ENCODE measurements at regions not wholly inside any gene's neighbourhood (a gene's known extent, or its start where the extent isn't known, plus 50 kb on each side); places are given as distances from the start of the nearest gene placed in this dataset.

DNA sequence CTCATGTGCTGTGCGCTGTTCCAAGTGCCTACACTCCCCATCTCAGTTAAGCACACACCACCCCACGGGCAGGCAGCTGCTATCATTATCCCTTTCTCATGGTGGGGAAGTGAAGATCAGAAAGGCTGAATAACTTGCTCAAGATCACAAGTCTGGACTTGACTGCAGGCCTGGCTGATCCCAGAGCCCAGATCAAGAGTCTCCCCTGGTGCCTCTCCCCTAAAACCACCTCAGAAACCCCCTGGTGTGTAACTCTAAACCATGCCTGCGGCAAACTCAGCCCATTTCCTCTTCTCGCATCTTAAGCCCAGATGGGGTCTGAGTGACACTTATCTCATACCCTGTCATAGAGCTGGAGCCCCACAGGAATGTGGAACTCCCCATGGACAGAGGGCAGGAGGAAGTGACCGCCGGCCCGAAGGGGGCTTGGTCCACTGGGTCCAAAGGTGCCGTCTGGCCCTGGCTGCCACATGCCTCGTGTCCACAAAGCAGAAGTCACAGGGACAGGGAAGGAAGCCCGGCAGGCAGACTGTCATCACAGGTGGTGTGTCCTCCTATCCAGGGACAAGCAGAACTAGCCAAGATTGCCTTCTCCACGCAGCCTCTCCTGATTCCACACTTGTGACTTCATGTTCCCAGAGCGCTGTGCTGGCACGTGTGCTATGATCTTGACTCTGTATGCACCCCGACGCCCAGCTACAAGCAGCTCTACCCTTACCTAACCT, 92.1 kb downstream of the SYF2 start:
- Histone ChIP-seq H2BK120ac (ENCODE audit: low read depth, low read length) (no peak overlapping the region), H4K5ac (ENCODE audit: low read depth, low read length) (no peak overlapping the region), H2BK20ac (ENCODE audit: low read depth, low read length) (no peak overlapping the region), H4K20me1 (ENCODE audit: insufficient read depth, low read length) (no peaks in the 10 kb centered on the region), H3K27me3 (ENCODE audit: control insufficient read depth, insufficient read depth, low read length) (peaks cover 70% of the 10 kb centered on the region), H3K9me1 (ENCODE audit: insufficient read depth, low read length) (no peaks in the 10 kb centered on the region; the same call in 1 of the 2 replicates), H3K27ac (ENCODE audit: insufficient read depth, low read length) (no peak overlapping the region), H2BK15ac (ENCODE audit: low read depth, low read length) (no peak overlapping the region), H3K23ac (ENCODE audit: low read depth, low read length) (no peak overlapping the region), H3K4me3 (ENCODE audit: insufficient read depth, low read depth, low read length) (no peak overlapping the region), H2AK9ac (replicated peaks; ENCODE audit: low read depth, low read length, poor library complexity) (no peak overlapping the region), H3K56ac (ENCODE audit: extremely low read depth, insufficient read depth, low read length) (no peak overlapping the region), H3K4me1 (ENCODE audit: control insufficient read depth, insufficient read depth, low read length) (no peaks in the 10 kb centered on the region), H3K18ac (ENCODE audit: low read depth, low read length) (no peak overlapping the region), H2AFZ (replicated peaks; ENCODE audit: low read length, poor library complexity) (no peak overlapping the region), H2BK5ac (ENCODE audit: low read depth, low read length, poor library complexity, severe bottlenecking) (no peak overlapping the region), H3K4ac (ENCODE audit: low read depth, low read length) (no peak overlapping the region), H3K4me2 (ENCODE audit: low read depth, low read length) (no peak overlapping the region), H3K36me3 (ENCODE audit: control insufficient read depth, insufficient read depth, low read length) (no peaks in the 10 kb centered on the region), H3K9ac (ENCODE audit: low read depth, low read length) (no peak overlapping the region), H4K8ac (ENCODE audit: low read depth in 2 of 2, low read length in 2 of 2) (no peak overlapping the region), H3K14ac (replicated peaks; ENCODE audit: low read depth, low read length) (no peak overlapping the region), H3K79me1 (ENCODE audit: low read depth in 1 of 2, low read length in 2 of 2) (no peaks in the 10 kb centered on the region), H4K91ac (ENCODE audit: insufficient read depth, low read depth, low read length) (no peak overlapping the region), H2AK5ac (ENCODE audit: low read depth, low read length) (no peak overlapping the region), H3K9me3 (ENCODE audit: control insufficient read depth, insufficient read depth, low read length) (peaks cover 2% of the 10 kb centered on the region; the same call in 1 of the 2 replicates)
- no peak for ATAC-seq (ENCODE audit: low read depth)
- in situ Hi-C loops (cut with MboI; ENCODE audit: low sequenced_read_pairs): no loop called here
- ChIA-PET POLR2A (ENCODE audit: unreplicated experiment) (no interaction called here), CTCF (no interaction called here)
- 50% methylated on average over 4 of the region's 15 CpGs; no CpG with 5 or more reads in 1 of the 2 experiments for WGBS, 2 experiments (ENCODE audit: extremely low coverage in 2 of 2, insufficient read length in 1 of 2)
- dilution Hi-C loops (cut with HindIII; ENCODE audit: low sequenced_read_pairs, unreplicated experiment): no loop called here
- no TSS peak for BruUV-seq (replicated peaks)
- DNase-seq: no peak
- TF ChIP-seq, protein P1, sequence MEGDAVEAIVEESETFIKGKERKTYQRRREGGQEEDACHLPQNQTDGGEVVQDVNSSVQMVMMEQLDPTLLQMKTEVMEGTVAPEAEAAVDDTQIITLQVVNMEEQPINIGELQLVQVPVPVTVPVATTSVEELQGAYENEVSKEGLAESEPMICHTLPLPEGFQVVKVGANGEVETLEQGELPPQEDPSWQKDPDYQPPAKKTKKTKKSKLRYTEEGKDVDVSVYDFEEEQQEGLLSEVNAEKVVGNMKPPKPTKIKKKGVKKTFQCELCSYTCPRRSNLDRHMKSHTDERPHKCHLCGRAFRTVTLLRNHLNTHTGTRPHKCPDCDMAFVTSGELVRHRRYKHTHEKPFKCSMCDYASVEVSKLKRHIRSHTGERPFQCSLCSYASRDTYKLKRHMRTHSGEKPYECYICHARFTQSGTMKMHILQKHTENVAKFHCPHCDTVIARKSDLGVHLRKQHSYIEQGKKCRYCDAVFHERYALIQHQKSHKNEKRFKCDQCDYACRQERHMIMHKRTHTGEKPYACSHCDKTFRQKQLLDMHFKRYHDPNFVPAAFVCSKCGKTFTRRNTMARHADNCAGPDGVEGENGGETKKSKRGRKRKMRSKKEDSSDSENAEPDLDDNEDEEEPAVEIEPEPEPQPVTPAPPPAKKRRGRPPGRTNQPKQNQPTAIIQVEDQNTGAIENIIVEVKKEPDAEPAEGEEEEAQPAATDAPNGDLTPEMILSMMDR (conservative IDR thresholded peaks at IDR 0.05; ENCODE audit: low read depth, low read length): no peak
- TF ChIP-seq BHLHE40 (IDR thresholded peaks at IDR 0.05; ENCODE audit: low read depth, low read length) (no peak), CEBPB (IDR thresholded peaks at IDR 0.05; ENCODE audit: low read depth, low read length) (no peak), MAZ (IDR thresholded peaks at IDR 0.05; ENCODE audit: borderline replicate concordance, low read depth, low read length) (no peak), MAFK (IDR thresholded peaks at IDR 0.05; ENCODE audit: low read depth, low read length) (no peak), FOS (IDR thresholded peaks at IDR 0.05; ENCODE audit: low read depth, low read length) (no peak), RAD21 (IDR thresholded peaks at IDR 0.05; ENCODE audit: low read length) (no peak), POLR2A (IDR thresholded peaks at IDR 0.05; ENCODE audit: low read depth, low read length) (no peak), CHD1 (IDR thresholded peaks at IDR 0.05; ENCODE audit: low read depth, low read length) (no peak), MXI1 (IDR thresholded peaks at IDR 0.05; ENCODE audit: borderline replicate concordance, low read depth, low read length) (no peak), NFE2L2 (IDR thresholded peaks at IDR 0.05; ENCODE audit: low read depth, low read length) (no peak), RFX5 (IDR thresholded peaks at IDR 0.05; ENCODE audit: low read depth, low read length) (no peak), RCOR1 (IDR thresholded peaks at IDR 0.05; ENCODE audit: insufficient replicate concordance, low read length) (no peak), SMC3 (IDR thresholded peaks at IDR 0.05; ENCODE audit: low read depth, low read length) (no peak)
- TF ChIP-seq, protein P2, sequence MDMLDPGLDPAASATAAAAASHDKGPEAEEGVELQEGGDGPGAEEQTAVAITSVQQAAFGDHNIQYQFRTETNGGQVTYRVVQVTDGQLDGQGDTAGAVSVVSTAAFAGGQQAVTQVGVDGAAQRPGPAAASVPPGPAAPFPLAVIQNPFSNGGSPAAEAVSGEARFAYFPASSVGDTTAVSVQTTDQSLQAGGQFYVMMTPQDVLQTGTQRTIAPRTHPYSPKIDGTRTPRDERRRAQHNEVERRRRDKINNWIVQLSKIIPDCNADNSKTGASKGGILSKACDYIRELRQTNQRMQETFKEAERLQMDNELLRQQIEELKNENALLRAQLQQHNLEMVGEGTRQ (IDR thresholded peaks at IDR 0.05; ENCODE audit: low read depth, low read length): no peak
- TF ChIP-seq, protein P3, sequence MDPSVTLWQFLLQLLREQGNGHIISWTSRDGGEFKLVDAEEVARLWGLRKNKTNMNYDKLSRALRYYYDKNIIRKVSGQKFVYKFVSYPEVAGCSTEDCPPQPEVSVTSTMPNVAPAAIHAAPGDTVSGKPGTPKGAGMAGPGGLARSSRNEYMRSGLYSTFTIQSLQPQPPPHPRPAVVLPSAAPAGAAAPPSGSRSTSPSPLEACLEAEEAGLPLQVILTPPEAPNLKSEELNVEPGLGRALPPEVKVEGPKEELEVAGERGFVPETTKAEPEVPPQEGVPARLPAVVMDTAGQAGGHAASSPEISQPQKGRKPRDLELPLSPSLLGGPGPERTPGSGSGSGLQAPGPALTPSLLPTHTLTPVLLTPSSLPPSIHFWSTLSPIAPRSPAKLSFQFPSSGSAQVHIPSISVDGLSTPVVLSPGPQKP (IDR thresholded peaks at IDR 0.05; ENCODE audit: borderline replicate concordance, low read depth, low read length): no peak
- intact Hi-C loops (cut with micrococcal nuclease): no loop called here

Measured in IMR-90 (cell line).